T-helper 2 cell treated with Interferon-gamma antibody and Interleukin-4, amounts not matched to agents 100 ng/mL and 5 ng/mL, for 36 hours (primary cell): ENCODE measurements at regions not wholly inside any gene's neighbourhood (a gene's known extent, or its start where the extent isn't known, plus 50 kb on each side); places are given as distances from the start of the nearest gene placed in this dataset.

Experiments
- intact Hi-C: fragments of 100-400 bp; cut with micrococcal nuclease; formaldehyde crosslinking; loops from one replicate; pipeline ENCODE4 v1.15.1; 2023

GRCh38 chr11:23653071-23653675 lies 792.9 kb upstream of the CCDC179 start:
- intact Hi-C loops: no loop called here

GRCh38 chr11:23668324-23668723 lies 808.0 kb upstream of the CCDC179 start:
- intact Hi-C loops: no loop called here

- intact Hi-C loops: no loop called here
Measured at GRCh38 chr11:23673366-23673765, 813.1 kb upstream of the CCDC179 start.

GRCh38 chr11:23674866-23675265 lies 814.6 kb upstream of the CCDC179 start:
- intact Hi-C loops: no loop called here

GRCh38 chr11:23679041-23679440 lies 817.8 kb upstream of the LUZP2 start:
- intact Hi-C loops: no loop called here

- intact Hi-C loops: no loop called here
Measured at GRCh38 chr11:23679981-23680380, 816.9 kb upstream of the LUZP2 start.

- intact Hi-C loops: no loop called here
Measured at GRCh38 chr11:23680488-23681230, 816.2 kb upstream of the LUZP2 start.

- intact Hi-C loops: no loop called here
Measured at GRCh38 chr11:23684701-23685100, 812.2 kb upstream of the LUZP2 start.

- intact Hi-C loops: no loop called here
Measured at GRCh38 chr11:23687991-23688390, 808.9 kb upstream of the LUZP2 start.

GRCh38 chr11:23688411-23688810 lies 808.4 kb upstream of the LUZP2 start:
- intact Hi-C loops: no loop called here

- intact Hi-C loops: no loop called here
Measured at GRCh38 chr11:23688835-23689234, 808.0 kb upstream of the LUZP2 start.

- intact Hi-C loops: no loop called here
Measured at GRCh38 chr11:23696688-23697415, 800.0 kb upstream of the LUZP2 start.

GRCh38 chr11:23704183-23704582 lies 792.7 kb upstream of the LUZP2 start:
- intact Hi-C loops: no loop called here

- intact Hi-C loops: no loop called here
Measured at GRCh38 chr11:23711981-23712380, 784.9 kb upstream of the LUZP2 start.

GRCh38 chr11:23719016-23719415 lies 777.8 kb upstream of the LUZP2 start:
- intact Hi-C loops: no loop called here

GRCh38 chr11:23723861-23724260 lies 773.0 kb upstream of the LUZP2 start:
- intact Hi-C loops: no loop called here

GRCh38 chr11:23725752-23726151 lies 771.1 kb upstream of the LUZP2 start:
- intact Hi-C loops: no loop called here

GRCh38 chr11:23727387-23727786 lies 769.5 kb upstream of the LUZP2 start:
- intact Hi-C loops: no loop called here

GRCh38 chr11:23727794-23728193 lies 769.1 kb upstream of the LUZP2 start:
- intact Hi-C loops: no loop called here

GRCh38 chr11:23729088-23729487 lies 767.8 kb upstream of the LUZP2 start:
- intact Hi-C loops: no loop called here

- intact Hi-C loops: no loop called here
Measured at GRCh38 chr11:23730307-23730998, 766.4 kb upstream of the LUZP2 start.

GRCh38 chr11:23732026-23732425 lies 764.8 kb upstream of the LUZP2 start:
- intact Hi-C loops: no loop called here
